H9 (cell line): ENCODE measurements at regions not wholly inside any gene's neighbourhood (a gene's known extent, or its start where the extent isn't known, plus 50 kb on each side); places are given as distances from the start of the nearest gene placed in this dataset.

Source experiments
- DNase-seq: peaks from one replicate; pipeline ENCODE4 v3.0.0-alpha.2; 2017
- H2AFZ ChIP-seq: one replicate; pipeline ENCODE4 v1.6.1; 2013; ENCODE audit warnings: mild to moderate bottlenecking, low read length, control low read depth, moderate library complexity
- H2AK5ac ChIP-seq: 2 replicates; pipeline ENCODE4 v1.6.1; 2013; ENCODE audit warnings: low read length, control low read depth, mixed read lengths; ENCODE audit not compliant: insufficient read length
- H2BK120ac ChIP-seq: one replicate; pipeline ENCODE4 v1.6.1; 2013; ENCODE audit warnings: low read depth, mild to moderate bottlenecking, low read length, control low read depth, inconsistent platforms; ENCODE audit not compliant: poor library complexity, severe bottlenecking
- H2BK12ac ChIP-seq: 2 replicates; pipeline ENCODE4 v1.6.1; 2013; ENCODE audit warnings: low read length, control low read depth, mixed read lengths, low read depth; ENCODE audit not compliant: insufficient read length
- H2BK15ac ChIP-seq: 2 replicates; pipeline ENCODE4 v1.6.1; 2013; ENCODE audit warnings: low read depth, low read length, control low read depth
- H2BK20ac ChIP-seq: one replicate; pipeline ENCODE4 v1.6.1; 2013; ENCODE audit warnings: low read depth, mild to moderate bottlenecking, low read length, control low read depth, inconsistent platforms; ENCODE audit not compliant: poor library complexity, severe bottlenecking
- H2BK5ac ChIP-seq: 2 replicates; pipeline ENCODE4 v1.6.1; 2013; ENCODE audit warnings: low read length, control low read depth, mixed read lengths; ENCODE audit not compliant: insufficient read length
- H3K14ac ChIP-seq: 2 replicates; pipeline ENCODE4 v1.6.1; 2013; ENCODE audit warnings: low read length, control low read depth; ENCODE audit not compliant: insufficient read depth
- H3K18ac ChIP-seq: 2 replicates; pipeline ENCODE4 v1.6.1; 2013; ENCODE audit warnings: low read depth, mild to moderate bottlenecking, mixed read lengths, low read length, control low read depth; ENCODE audit not compliant: insufficient read length
- H3K23ac ChIP-seq: 2 replicates; pipeline ENCODE4 v1.6.1; 2013; ENCODE audit warnings: low read length, control low read depth, mixed read lengths, low read depth; ENCODE audit not compliant: insufficient read length
- H3K23me2 ChIP-seq: 2 replicates; pipeline ENCODE4 v1.6.1; 2013; ENCODE audit warnings: low read depth, mild to moderate bottlenecking, mixed read lengths, low read length, control low read depth; ENCODE audit not compliant: insufficient read length, poor library complexity, severe bottlenecking
- H3K27ac ChIP-seq: 2 replicates; pipeline ENCODE4 v1.5.1; 2013; ENCODE audit warnings: low read length, control low read depth, mixed read lengths, low read depth; ENCODE audit not compliant: insufficient read length
- H3K27me3 ChIP-seq: 2 replicates; pipeline ENCODE4 v1.6.1; 2013; ENCODE audit warnings: low read length, control low read depth, inconsistent platforms; ENCODE audit not compliant: insufficient read depth
- H3K4ac ChIP-seq: 2 replicates; pipeline ENCODE4 v1.6.1; 2013; ENCODE audit warnings: low read depth, mild to moderate bottlenecking, control low read depth, inconsistent platforms, low read length, moderate library complexity
- H3K4me1 ChIP-seq: 2 replicates; pipeline ENCODE4 v1.6.1; 2013; ENCODE audit warnings: low read length, control low read depth, inconsistent platforms; ENCODE audit not compliant: insufficient read depth
- H3K4me2 ChIP-seq: 2 replicates; pipeline ENCODE4 v1.6.1; 2013; ENCODE audit warnings: low read length, control low read depth, mixed read lengths; ENCODE audit not compliant: insufficient read length, insufficient read depth
- H3K56ac ChIP-seq: 2 replicates; pipeline ENCODE4 v1.6.1; 2013; ENCODE audit warnings: low read depth, mild to moderate bottlenecking, mixed read lengths, low read length, control low read depth; ENCODE audit not compliant: insufficient read length
- H3K79me1 ChIP-seq: 2 replicates; pipeline ENCODE4 v1.6.1; 2013; ENCODE audit warnings: low read depth, mild to moderate bottlenecking, moderate library complexity, low read length, control low read depth, inconsistent platforms; ENCODE audit not compliant: insufficient read depth, poor library complexity, severe bottlenecking
- H3K79me2 ChIP-seq: 2 replicates; pipeline ENCODE4 v1.6.1; 2013; ENCODE audit warnings: low read length, control low read depth, inconsistent platforms; ENCODE audit not compliant: insufficient read depth
- H3K9ac ChIP-seq: 2 replicates; pipeline ENCODE4 v1.6.1; 2013; ENCODE audit warnings: low read length, control low read depth, mixed read lengths; ENCODE audit not compliant: insufficient read length; ENCODE audit errors: extremely low read depth
- H3K9me3 ChIP-seq: one replicate; pipeline ENCODE4 v1.6.1; 2013; ENCODE audit warnings: low read depth, low read length, inconsistent platforms; ENCODE audit not compliant: control insufficient read depth
- H3T11ph ChIP-seq: one replicate; pipeline ENCODE4 v1.6.1; 2013; ENCODE audit warnings: mild to moderate bottlenecking, low read length, control low read depth, inconsistent platforms
- H4K20me1 ChIP-seq: one replicate; pipeline ENCODE4 v1.6.1; 2013; ENCODE audit not compliant: control insufficient read depth, insufficient read length, insufficient read depth
- H4K5ac ChIP-seq: 2 replicates; pipeline ENCODE4 v1.6.1; 2013; ENCODE audit warnings: low read depth, mild to moderate bottlenecking, mixed read lengths, low read length, control low read depth; ENCODE audit not compliant: insufficient read length
- H4K8ac ChIP-seq: replicated peaks from 2 replicates; pipeline ENCODE4 v1.6.1; 2013; ENCODE audit warnings: low read length, control low read depth, mixed read lengths, low read depth; ENCODE audit not compliant: insufficient read length
- H4K91ac ChIP-seq: 2 replicates; pipeline ENCODE4 v1.6.1; 2013; ENCODE audit warnings: low read depth, mild to moderate bottlenecking, moderate library complexity, mixed read lengths, low read length, control low read depth; ENCODE audit not compliant: insufficient read length
- H3K27ac Mint-ChIP-seq, 3 experiments: 2 replicates in 2 of 3; 3 replicates in 1 of 3; pipeline ENCODE4 v1.8.0; 2020 to 2021; ENCODE audit warnings: mixed read lengths in 3 of 3, mild to moderate bottlenecking in 1 of 3, moderate library complexity in 1 of 3
- H3K27me3 Mint-ChIP-seq: 2 replicates; pipeline ENCODE4 v1.8.0; 2021; ENCODE audit warnings: low read depth, mild to moderate bottlenecking, moderate library complexity, mixed read lengths
- H3K36me3 Mint-ChIP-seq, 3 experiments: 2 replicates in 2 of 3; 3 replicates in 1 of 3; pipeline ENCODE4 v1.8.0; 2020 to 2021; ENCODE audit warnings: low read depth in 3 of 3, mixed read lengths in 3 of 3; ENCODE audit not compliant: insufficient read depth in 1 of 3
- H3K4me1 Mint-ChIP-seq, 2 experiments: 2 replicates each; pipeline ENCODE4 v1.8.0; 2020; ENCODE audit warnings: mixed read lengths in 2 of 2
- H3K4me3 Mint-ChIP-seq, 2 experiments: 2 replicates in 1 of 2; 3 replicates in 1 of 2; pipeline ENCODE4 v1.8.0; 2020 to 2021; ENCODE audit warnings: mild to moderate bottlenecking in 2 of 2, mixed read lengths in 2 of 2, moderate library complexity in 1 of 2
- H3K9me3 Mint-ChIP-seq, 2 experiments: 2 replicates in 1 of 2; 3 replicates in 1 of 2; pipeline ENCODE4 v1.8.0; 2020; ENCODE audit warnings: mild to moderate bottlenecking in 2 of 2, mixed read lengths in 2 of 2, moderate library complexity in 1 of 2
- CTCF ChIP-seq: fragments of 200-600 bp; sonication (generic); conservative IDR thresholded peaks from 3 replicates; pipeline ENCODE4 v1.8.0; 2021; ENCODE audit warnings: antibody characterized with exemption, mild to moderate bottlenecking
- WGBS: extraction: QIAGEN DNeasy Blood & Tissue Kit; methylation state at CpG from one replicate; pipeline ENCODE4 v1.1.7; 2013; ENCODE audit warnings: missing lambda C conversion rate, low lambda C conversion rate, mixed read lengths; ENCODE audit not compliant: insufficient read length; ENCODE audit errors: extremely low coverage; 5-methylcytosine and 5-hydroxymethylcytosine counted together

- Mint-ChIP-seq H3K36me3 (peaks cover 3 to 16% (median 14%) of the 10 kb centered on the region in 3 experiments; a peak in 6 of 7 replicates), H3K4me1 (no peaks in the 10 kb centered on the region), H3K9me3 (peaks cover 7 to 16% of the 10 kb centered on the region in 2 experiments; a peak in 3 of 5 replicates), H3K4me3 (no peak overlapping the region), H3K27ac (no peak overlapping the region), H3K27me3 (no peaks in the 10 kb centered on the region; the same call in 1 of the 2 replicates)
- no peak overlapping the region for H2AK5ac ChIP-seq
- no peaks in the 10 kb centered on the region for H4K20me1 ChIP-seq
- no peak overlapping the region for H3K4me2 ChIP-seq
- no CpG with 5 or more reads among the region's 1 CpG for WGBS
- no peak for TF ChIP-seq CTCF
- no peak overlapping the region for H3K9ac ChIP-seq
- H2BK12ac ChIP-seq = no peak overlapping the region
- H3K27me3 ChIP-seq = no peaks in the 10 kb centered on the region
- no peaks in the 10 kb centered on the region for H3K79me2 ChIP-seq
- no peak overlapping the region for H4K91ac ChIP-seq
- H3K27ac ChIP-seq = no peak overlapping the region
- no peak overlapping the region for H2BK20ac ChIP-seq
- no peak overlapping the region for H2BK15ac ChIP-seq
- H3K9me3 ChIP-seq = no peaks in the 10 kb centered on the region
- H3T11ph ChIP-seq = no peak overlapping the region
- no peak overlapping the region for H3K4ac ChIP-seq
- H4K8ac ChIP-seq = no peak overlapping the region
- H3K23me2 ChIP-seq = no peaks in the 10 kb centered on the region
- H4K5ac ChIP-seq = no peak overlapping the region
- H3K56ac ChIP-seq = no peak overlapping the region
- no peak overlapping the region for H2BK120ac ChIP-seq
- H2AFZ ChIP-seq = no peak overlapping the region
- no peak overlapping the region for H3K18ac ChIP-seq
- H3K14ac ChIP-seq = no peak overlapping the region
- no peak for DNase-seq
- no peak overlapping the region for H2BK5ac ChIP-seq
- H3K79me1 ChIP-seq = no peaks in the 10 kb centered on the region
- H3K4me1 ChIP-seq = no peaks in the 10 kb centered on the region
- H3K23ac ChIP-seq = no peak overlapping the region
These were observed 169.1 kb upstream of the PCDH18 start for GRCh38 chr4:137701401-137701800.
